ENCODE measurements at regions not wholly inside any gene's neighbourhood (a gene's known extent, or its start where the extent isn't known, plus 50 kb on each side); places are given as distances from the start of the nearest gene placed in this dataset.

DNA sequence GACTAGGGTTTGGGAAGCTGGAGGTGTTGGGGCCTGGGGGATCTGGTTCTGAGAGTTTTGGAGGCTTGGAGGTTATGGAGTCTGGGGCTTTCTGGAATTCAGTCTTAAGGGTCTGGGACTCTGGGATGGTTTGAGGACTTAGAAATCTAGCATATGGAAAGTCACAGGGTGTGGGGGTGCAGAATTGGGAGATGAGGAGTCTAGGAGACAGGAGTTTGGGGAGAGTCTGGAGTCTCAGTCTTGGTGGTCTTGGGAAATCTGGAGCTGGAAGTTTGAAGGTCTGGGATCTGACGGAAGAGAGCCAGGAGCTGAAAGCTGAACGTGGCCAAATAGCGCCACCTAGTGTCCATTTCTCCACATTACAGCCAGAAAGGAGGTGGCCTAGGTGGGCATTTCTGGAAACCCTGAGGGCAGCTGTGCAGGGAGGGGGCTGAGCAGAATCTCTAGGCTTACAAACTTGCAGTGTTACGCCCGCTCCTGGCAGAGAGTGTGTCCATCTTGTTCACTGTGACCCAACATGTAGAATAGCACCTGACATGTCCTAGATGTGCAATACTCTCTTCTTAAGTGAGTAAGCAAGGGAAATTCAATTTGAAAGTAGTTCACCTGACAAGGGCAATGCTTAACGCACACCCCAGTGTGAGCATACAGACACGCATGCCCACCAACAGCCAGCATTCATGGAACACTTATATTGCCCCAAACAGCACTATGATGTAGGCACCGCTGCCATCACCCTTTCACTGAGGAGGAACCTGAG, 204.8 kb downstream of the TFCP2L1 start:
- H3K4me1 Mint-ChIP-seq, result peaks cover 2% of the 10 kb centered on the region
- no peaks in the 10 kb centered on the region for H3K36me3 ChIP-seq (replicated peaks in 1 of 2; ENCODE audit: control extremely low read depth in 1 of 2, control insufficient read depth in 1 of 2, extremely low read depth in 1 of 2, insufficient read depth in 2 of 2, low read length in 1 of 2)
- POLR2A ChIA-PET, result no interaction called here
- no peak overlapping the region for H3K4me3 ChIP-seq (ENCODE audit: control extremely low read depth in 1 of 5, extremely low read depth in 1 of 5, insufficient read depth in 1 of 5, low read depth in 2 of 5, low read length in 4 of 5)
- H3K27ac ChIP-seq (ENCODE audit: low read length in 2 of 2), result no peak overlapping the region
- TF ChIP-seq, protein P1, sequence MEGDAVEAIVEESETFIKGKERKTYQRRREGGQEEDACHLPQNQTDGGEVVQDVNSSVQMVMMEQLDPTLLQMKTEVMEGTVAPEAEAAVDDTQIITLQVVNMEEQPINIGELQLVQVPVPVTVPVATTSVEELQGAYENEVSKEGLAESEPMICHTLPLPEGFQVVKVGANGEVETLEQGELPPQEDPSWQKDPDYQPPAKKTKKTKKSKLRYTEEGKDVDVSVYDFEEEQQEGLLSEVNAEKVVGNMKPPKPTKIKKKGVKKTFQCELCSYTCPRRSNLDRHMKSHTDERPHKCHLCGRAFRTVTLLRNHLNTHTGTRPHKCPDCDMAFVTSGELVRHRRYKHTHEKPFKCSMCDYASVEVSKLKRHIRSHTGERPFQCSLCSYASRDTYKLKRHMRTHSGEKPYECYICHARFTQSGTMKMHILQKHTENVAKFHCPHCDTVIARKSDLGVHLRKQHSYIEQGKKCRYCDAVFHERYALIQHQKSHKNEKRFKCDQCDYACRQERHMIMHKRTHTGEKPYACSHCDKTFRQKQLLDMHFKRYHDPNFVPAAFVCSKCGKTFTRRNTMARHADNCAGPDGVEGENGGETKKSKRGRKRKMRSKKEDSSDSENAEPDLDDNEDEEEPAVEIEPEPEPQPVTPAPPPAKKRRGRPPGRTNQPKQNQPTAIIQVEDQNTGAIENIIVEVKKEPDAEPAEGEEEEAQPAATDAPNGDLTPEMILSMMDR (IDR thresholded peaks at IDR 0.05), result peak; percentile 86
- TF ChIP-seq EZH2 (IDR thresholded peaks at IDR 0.05; ENCODE audit: borderline replicate concordance, insufficient read depth, low read depth, low read length, poor library complexity, severe bottlenecking), result no peak
- ATAC-seq (ENCODE audit: low read depth) (peak; percentile 53), DNase-seq (peak; percentile 49)
- H3K9me3 ChIP-seq (ENCODE audit: control extremely low read depth in 1 of 3, control insufficient read depth in 2 of 3, insufficient read depth in 1 of 3, low read length in 2 of 3), result peaks cover 0 to 11% (median 0%) of the 10 kb centered on the region in 3 donors
- H3K4me1 ChIP-seq (ENCODE audit: control insufficient read depth in 2 of 2, insufficient read depth in 2 of 2, low read length in 2 of 2), result no peaks in the 10 kb centered on the region
- H3K9me3 Mint-ChIP-seq (ENCODE audit: insufficient read depth), result no peaks in the 10 kb centered on the region
- intact Hi-C loops (cut with micrococcal nuclease), result no loop called here
- H3K27me3 ChIP-seq (replicated peaks in 1 of 4; ENCODE audit: control extremely low read depth in 1 of 4, control insufficient read depth in 3 of 4, insufficient read depth in 4 of 4, low read length in 3 of 4), result peaks cover 0 to 23% (median 4%) of the 10 kb centered on the region in 4 experiments
- H2AFZ ChIP-seq (ENCODE audit: insufficient read depth, low read depth, low read length, poor library complexity, severe bottlenecking), result no peak overlapping the region
- no peaks in the 10 kb centered on the region for H3K79me2 ChIP-seq (ENCODE audit: control insufficient read depth, insufficient read depth, low read length)
- no peak overlapping the region for H3K27ac Mint-ChIP-seq
- H3K4me3 Mint-ChIP-seq, result no peak overlapping the region
- 23% methylated on average over 7 of the region's 8 CpGs for WGBS (ENCODE audit: insufficient coverage)
- no peak overlapping the region for H3K9ac ChIP-seq (ENCODE audit: low read length)
- H4K20me1 ChIP-seq (ENCODE audit: control insufficient read depth, insufficient read depth, low read length, poor library complexity, severe bottlenecking), result no peaks in the 10 kb centered on the region
- H3K27me3 Mint-ChIP-seq, result peaks cover 32% of the 10 kb centered on the region
- CTCF ChIA-PET, result interaction anchor here (1.0 to 3.4 kb wide), 9 partner anchors 9 to 105 kb away, joined by 3 to 15 read pairs (median 5); no protein-coding TSS in a partner anchor
- H3K4me2 ChIP-seq (replicated peaks; ENCODE audit: low read depth, low read length, poor library complexity, severe bottlenecking), result no peak overlapping the region

DNA sequence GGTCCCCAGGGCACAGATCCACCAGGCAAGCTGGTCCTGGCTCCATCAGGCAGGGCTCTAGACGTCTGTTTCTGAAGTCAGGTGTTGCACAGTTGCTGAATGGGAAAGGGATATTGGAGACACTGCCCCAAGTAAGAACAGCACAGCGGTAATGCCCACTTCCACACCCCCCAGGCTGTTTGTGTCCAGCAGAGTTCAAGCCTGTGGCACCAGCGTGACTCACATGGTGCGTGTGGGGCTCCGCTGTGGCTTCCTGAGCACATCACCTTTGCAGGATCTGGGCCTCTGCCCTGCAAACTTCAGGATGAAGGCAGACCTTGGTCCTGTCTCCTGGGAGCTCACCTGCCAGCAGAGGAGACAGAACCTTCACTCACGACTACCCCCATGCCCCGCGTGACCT, 203.3 kb downstream of the TFCP2L1 start:
- H3K27me3 ChIP-seq (replicated peaks in 1 of 4; ENCODE audit: control extremely low read depth in 1 of 4, control insufficient read depth in 3 of 4, insufficient read depth in 4 of 4, low read length in 3 of 4), result peaks cover 0 to 8% (median 2%) of the 10 kb centered on the region in 4 experiments
- H3K9me3 ChIP-seq (ENCODE audit: control extremely low read depth in 1 of 3, control insufficient read depth in 2 of 3, insufficient read depth in 1 of 3, low read length in 2 of 3), result peaks cover 0 to 9% (median 0%) of the 10 kb centered on the region in 3 donors
- no peak for TF ChIP-seq EZH2 (IDR thresholded peaks at IDR 0.05; ENCODE audit: borderline replicate concordance, insufficient read depth, low read depth, low read length, poor library complexity, severe bottlenecking)
- TF ChIP-seq, protein P1 (IDR thresholded peaks at IDR 0.05), result no peak
- H3K9ac ChIP-seq (ENCODE audit: low read length), result no peak overlapping the region
- H3K4me1 ChIP-seq (ENCODE audit: control insufficient read depth in 2 of 2, insufficient read depth in 2 of 2, low read length in 2 of 2), result no peaks in the 10 kb centered on the region
- no peak overlapping the region for H2AFZ ChIP-seq (ENCODE audit: insufficient read depth, low read depth, low read length, poor library complexity, severe bottlenecking)
- intact Hi-C loops (cut with micrococcal nuclease), result no loop called here
- no peak overlapping the region for H3K27ac Mint-ChIP-seq
- H3K4me2 ChIP-seq (replicated peaks; ENCODE audit: low read depth, low read length, poor library complexity, severe bottlenecking), result no peak overlapping the region
- POLR2A ChIA-PET, result no interaction called here
- H4K20me1 ChIP-seq (ENCODE audit: control insufficient read depth, insufficient read depth, low read length, poor library complexity, severe bottlenecking), result no peaks in the 10 kb centered on the region
- H3K79me2 ChIP-seq (ENCODE audit: control insufficient read depth, insufficient read depth, low read length), result no peaks in the 10 kb centered on the region
- CTCF ChIA-PET, result interaction anchor here (1.4 kb wide), 1 partner anchor 7 kb away, joined by 5 read pairs; no protein-coding TSS in a partner anchor
- H3K9me3 Mint-ChIP-seq (ENCODE audit: insufficient read depth), result no peaks in the 10 kb centered on the region
- H3K4me3 Mint-ChIP-seq, result no peak overlapping the region
- H3K27ac ChIP-seq (ENCODE audit: low read length in 2 of 2), result no peak overlapping the region
- DNase-seq (no peak), ATAC-seq (ENCODE audit: low read depth) (no peak)
- peaks cover 2% of the 10 kb centered on the region for H3K4me1 Mint-ChIP-seq
- H3K4me3 ChIP-seq (ENCODE audit: control extremely low read depth in 1 of 5, extremely low read depth in 1 of 5, insufficient read depth in 1 of 5, low read depth in 2 of 5, low read length in 4 of 5), result no peak overlapping the region
- no peaks in the 10 kb centered on the region for H3K36me3 ChIP-seq (replicated peaks in 1 of 2; ENCODE audit: control extremely low read depth in 1 of 2, control insufficient read depth in 1 of 2, extremely low read depth in 1 of 2, insufficient read depth in 2 of 2, low read length in 1 of 2)
- 92% methylated on average over 7 of the region's 8 CpGs for WGBS (ENCODE audit: insufficient coverage)
- H3K27me3 Mint-ChIP-seq, result peaks cover 25% of the 10 kb centered on the region

Data from B cell (primary cell).